Keratinocyte (primary cell): ENCODE measurements at regions not wholly inside any gene's neighbourhood (a gene's known extent, or its start where the extent isn't known, plus 50 kb on each side); places are given as distances from the start of the nearest gene placed in this dataset.
A peak's percentile ranks its signal among the peaks of the same experiment; 100 is the strongest.

Experiments
- DNase-seq: peaks from one replicate; pipeline ENCODE4 v3.0.0-alpha.2; 2011; ENCODE audit warnings: low read depth, missing footprints, low spot score
- FAIRE-seq: peaks from 2 replicates; lab custom pipeline; 2011; peaks lifted over from hg19 to GRCh38; lab: Jason Lieb, UNC
- H2AFZ ChIP-seq: 2 replicates; pipeline ENCODE4 v1.6.0; 2012; ENCODE audit warnings: low read length, control low read depth, inconsistent platforms; ENCODE audit not compliant: control insufficient read depth
- H3K27ac ChIP-seq: 2 replicates; pipeline ENCODE4 v1.5.1; 2011; ENCODE audit warnings: low read length; ENCODE audit not compliant: control insufficient read depth, insufficient read depth
- H3K27me3 ChIP-seq: 3 replicates; pipeline ENCODE4 v1.6.0; 2011; ENCODE audit warnings: low read length; ENCODE audit not compliant: control insufficient read depth, insufficient read depth; ENCODE audit errors: extremely low read depth
- H3K36me3 ChIP-seq, 2 experiments: 2 replicates in 1 of 2; 3 replicates in 1 of 2; pipeline ENCODE4 v1.5.1; 2011; ENCODE audit warnings: low read length in 2 of 2, mild to moderate bottlenecking in 1 of 2; ENCODE audit not compliant: control insufficient read depth in 2 of 2, insufficient read depth in 2 of 2; ENCODE audit errors: extremely low read depth in 1 of 2
- H3K4me1 ChIP-seq: 3 replicates; pipeline ENCODE4 v1.5.1; 2011; ENCODE audit warnings: low read length; ENCODE audit not compliant: control insufficient read depth, insufficient read depth; ENCODE audit errors: extremely low read depth
- H3K4me2 ChIP-seq: 3 replicates; pipeline ENCODE4 v1.6.0; 2011; ENCODE audit warnings: low read depth, low read length; ENCODE audit not compliant: control insufficient read depth, insufficient read depth; ENCODE audit errors: extremely low read depth
- H3K4me3 ChIP-seq, 3 experiments: fragments of 200-600 bp in 1 of 3; sonication (generic) in 1 of 3; 2 replicates in 2 of 3; 3 replicates in 1 of 3; pipeline ENCODE4 v1.5.1; 2011 to 2016; ENCODE audit warnings: low read length in 3 of 3, mild to moderate bottlenecking in 3 of 3, control low read depth in 2 of 3, inconsistent platforms in 1 of 3, low read depth in 1 of 3, mixed read lengths in 1 of 3, mixed run types in 1 of 3, moderate library complexity in 1 of 3; ENCODE audit not compliant: control insufficient read depth in 2 of 3, insufficient read depth in 2 of 3; ENCODE audit errors: extremely low read depth in 1 of 3
- H3K79me2 ChIP-seq: 2 replicates; pipeline ENCODE4 v1.6.0; 2012; ENCODE audit warnings: low read length; ENCODE audit not compliant: control insufficient read depth, insufficient read depth
- H3K9ac ChIP-seq: 3 replicates; pipeline ENCODE4 v1.6.0; 2011; ENCODE audit warnings: low read length; ENCODE audit not compliant: control insufficient read depth, insufficient read depth; ENCODE audit errors: extremely low read depth
- H3K9me1 ChIP-seq: 3 replicates; pipeline ENCODE4 v1.6.0; 2011; ENCODE audit warnings: low read length; ENCODE audit not compliant: control insufficient read depth, insufficient read depth; ENCODE audit errors: extremely low read depth
- H3K9me3 ChIP-seq: 2 replicates; pipeline ENCODE4 v1.5.1; 2012; ENCODE audit warnings: low read depth, low read length; ENCODE audit not compliant: control insufficient read depth
- H4K20me1 ChIP-seq: 3 replicates; pipeline ENCODE4 v1.6.0; 2011; ENCODE audit warnings: low read length; ENCODE audit not compliant: control insufficient read depth, insufficient read depth; ENCODE audit errors: extremely low read depth
- CTCF ChIP-seq, 3 experiments: IDR thresholded peaks in 1 of 3; conservative IDR thresholded peaks in 1 of 3; optimal IDR thresholded peaks in 1 of 3; 2 replicates in 2 of 3; 3 replicates in 1 of 3; pipeline versions ENCODE3 to v1.5.1; 2011; ENCODE audit warnings: low read length in 3 of 3, mild to moderate bottlenecking in 3 of 3, moderate library complexity in 2 of 3, control low read depth in 1 of 3, inconsistent platforms in 1 of 3; ENCODE audit not compliant: insufficient read depth in 2 of 3; ENCODE audit errors: extremely low read depth in 1 of 3
- EZH2 ChIP-seq: IDR thresholded peaks from one replicate; pipeline ENCODE4 v1.6.1; 2012; ENCODE audit warnings: inconsistent platforms, mild to moderate bottlenecking, low read length, moderate library complexity
- dilution Hi-C: fragments of 300-500 bp; cut with MboI; formaldehyde crosslinking; loops from one replicate; pipeline ENCODE4 v1.7.0; 2020; ENCODE audit warnings: low sequenced_read_pairs; ENCODE audit not compliant: extremely low pct_ligation_motif_present

GRCh38 chr5:66427139-66427442 lies 169.1 kb upstream of the MAST4 start:
- no peaks in the 10 kb centered on the region for H3K9me3 ChIP-seq
- no peaks in the 10 kb centered on the region for H4K20me1 ChIP-seq
- no peak overlapping the region for H3K4me3 ChIP-seq
- H3K9me1 ChIP-seq: no peaks in the 10 kb centered on the region
- TF ChIP-seq CTCF (optimal IDR thresholded peaks at IDR 0.05 in 1 of 3, IDR thresholded peaks at IDR 0.05 in 1 of 3, conservative IDR thresholded peaks at IDR 0.05 in 1 of 3; ENCODE audit: extremely low read depth in 1 of 3, insufficient read depth in 2 of 3, low read length in 3 of 3): no peak
- no peak for TF ChIP-seq EZH2
- no peak overlapping the region for H3K9ac ChIP-seq
- H3K27ac ChIP-seq: no peak overlapping the region
- H3K27me3 ChIP-seq: peaks cover 6% of the 10 kb centered on the region
- H2AFZ ChIP-seq: no peak overlapping the region
- H3K4me2 ChIP-seq: no peak overlapping the region
- no peaks in the 10 kb centered on the region for H3K4me1 ChIP-seq
- H3K36me3 ChIP-seq: no peaks in the 10 kb centered on the region
- H3K79me2 ChIP-seq: no peaks in the 10 kb centered on the region
- DNase-seq (no peak), FAIRE-seq (no peak)
- dilution Hi-C loops: no loop called here

GRCh38 chr5:66436721-66437120 lies 159.5 kb upstream of the MAST4 start:
- no peak overlapping the region for H3K9ac ChIP-seq
- H2AFZ ChIP-seq: no peak overlapping the region
- no peak overlapping the region for H3K27ac ChIP-seq
- no peaks in the 10 kb centered on the region for H4K20me1 ChIP-seq
- no peaks in the 10 kb centered on the region for H3K9me3 ChIP-seq
- H3K4me1 ChIP-seq: no peaks in the 10 kb centered on the region
- H3K27me3 ChIP-seq: no peaks in the 10 kb centered on the region
- no peak overlapping the region for H3K4me2 ChIP-seq
- peak; percentile 53 to 56 (median 55) for TF ChIP-seq CTCF (optimal IDR thresholded peaks at IDR 0.05 in 1 of 3, IDR thresholded peaks at IDR 0.05 in 1 of 3, conservative IDR thresholded peaks at IDR 0.05 in 1 of 3; ENCODE audit: extremely low read depth in 1 of 3, insufficient read depth in 2 of 3, low read length in 3 of 3)
- no peak for TF ChIP-seq EZH2
- DNase-seq (no peak), FAIRE-seq (peak; percentile 69)
- dilution Hi-C loops: no loop called here
- no peaks in the 10 kb centered on the region for H3K36me3 ChIP-seq
- H3K9me1 ChIP-seq: no peaks in the 10 kb centered on the region
- no peak overlapping the region for H3K4me3 ChIP-seq
- H3K79me2 ChIP-seq: no peaks in the 10 kb centered on the region
